ENCODE measurements at regions not wholly inside any gene's neighbourhood (a gene's known extent, or its start where the extent isn't known, plus 50 kb on each side); places are given as distances from the start of the nearest gene placed in this dataset.

GRCh38 chr5:153257381-153257780, 233.1 kb upstream of the GRIA1 start:
- Histone ChIP-seq H3K79me2 (ENCODE audit: control insufficient read depth, insufficient read depth, low read length) (no peaks in the 10 kb centered on the region), H3K9me1 (ENCODE audit: control insufficient read depth, extremely low read depth, insufficient read depth, low read length) (no peaks in the 10 kb centered on the region), H3K4me1 (ENCODE audit: control insufficient read depth, extremely low read depth, insufficient read depth, low read length) (no peaks in the 10 kb centered on the region), H3K4me2 (ENCODE audit: control insufficient read depth, extremely low read depth, insufficient read depth, low read depth, low read length) (no peak overlapping the region), H2AFZ (ENCODE audit: control insufficient read depth, low read length) (no peak overlapping the region), H3K36me3 (ENCODE audit: control insufficient read depth in 2 of 2, extremely low read depth in 1 of 2, insufficient read depth in 2 of 2, low read length in 2 of 2) (no peaks in the 10 kb centered on the region), H3K9me3 (ENCODE audit: control insufficient read depth, low read depth, low read length) (no peaks in the 10 kb centered on the region), H3K27me3 (ENCODE audit: control insufficient read depth, extremely low read depth, insufficient read depth, low read length) (no peaks in the 10 kb centered on the region), H3K27ac (ENCODE audit: control insufficient read depth, insufficient read depth, low read length) (no peak overlapping the region), H3K4me3 (ENCODE audit: control insufficient read depth in 2 of 3, extremely low read depth in 1 of 3, insufficient read depth in 2 of 3, low read depth in 1 of 3, low read length in 3 of 3) (no peak overlapping the region), H3K9ac (ENCODE audit: control insufficient read depth, extremely low read depth, insufficient read depth, low read length) (no peak overlapping the region), H4K20me1 (ENCODE audit: control insufficient read depth, extremely low read depth, insufficient read depth, low read length) (no peaks in the 10 kb centered on the region)
- DNase-seq (ENCODE audit: low read depth, low spot score) (no peak), FAIRE-seq (no peak)
- TF ChIP-seq EZH2 (IDR thresholded peaks at IDR 0.05; ENCODE audit: low read length), result no peak
- TF ChIP-seq CTCF (optimal IDR thresholded peaks at IDR 0.05 in 1 of 3, IDR thresholded peaks at IDR 0.05 in 1 of 3, conservative IDR thresholded peaks at IDR 0.05 in 1 of 3; ENCODE audit: extremely low read depth in 1 of 3, insufficient read depth in 2 of 3, low read length in 3 of 3), result no peak
- dilution Hi-C loops (cut with MboI; ENCODE audit: extremely low pct_ligation_motif_present, low sequenced_read_pairs), result no loop called here

- dilution Hi-C loops (cut with MboI; ENCODE audit: extremely low pct_ligation_motif_present, low sequenced_read_pairs), result no loop called here
- Histone ChIP-seq H3K4me3 (ENCODE audit: control insufficient read depth in 2 of 3, extremely low read depth in 1 of 3, insufficient read depth in 2 of 3, low read depth in 1 of 3, low read length in 3 of 3) (no peak overlapping the region), H3K4me2 (ENCODE audit: control insufficient read depth, extremely low read depth, insufficient read depth, low read depth, low read length) (no peak overlapping the region), H2AFZ (ENCODE audit: control insufficient read depth, low read length) (no peak overlapping the region), H3K27ac (ENCODE audit: control insufficient read depth, insufficient read depth, low read length) (no peak overlapping the region), H3K9me3 (ENCODE audit: control insufficient read depth, low read depth, low read length) (no peaks in the 10 kb centered on the region), H4K20me1 (ENCODE audit: control insufficient read depth, extremely low read depth, insufficient read depth, low read length) (no peaks in the 10 kb centered on the region), H3K4me1 (ENCODE audit: control insufficient read depth, extremely low read depth, insufficient read depth, low read length) (no peaks in the 10 kb centered on the region), H3K9ac (ENCODE audit: control insufficient read depth, extremely low read depth, insufficient read depth, low read length) (no peak overlapping the region), H3K9me1 (ENCODE audit: control insufficient read depth, extremely low read depth, insufficient read depth, low read length) (no peaks in the 10 kb centered on the region), H3K27me3 (ENCODE audit: control insufficient read depth, extremely low read depth, insufficient read depth, low read length) (no peaks in the 10 kb centered on the region), H3K79me2 (ENCODE audit: control insufficient read depth, insufficient read depth, low read length) (no peaks in the 10 kb centered on the region), H3K36me3 (ENCODE audit: control insufficient read depth in 2 of 2, extremely low read depth in 1 of 2, insufficient read depth in 2 of 2, low read length in 2 of 2) (no peaks in the 10 kb centered on the region)
- DNase-seq (ENCODE audit: low read depth, low spot score), result no peak
- TF ChIP-seq CTCF (optimal IDR thresholded peaks at IDR 0.05 in 1 of 3, IDR thresholded peaks at IDR 0.05 in 1 of 3, conservative IDR thresholded peaks at IDR 0.05 in 1 of 3; ENCODE audit: extremely low read depth in 1 of 3, insufficient read depth in 2 of 3, low read length in 3 of 3), result no peak
- no peak for TF ChIP-seq EZH2 (IDR thresholded peaks at IDR 0.05; ENCODE audit: low read length)
- FAIRE-seq, result no peak
Measured at GRCh38 chr5:153258469-153258868, 232.0 kb upstream of the GRIA1 start.
